PC-9 (cell line): ENCODE measurements at regions not wholly inside any gene's neighbourhood (a gene's known extent, or its start where the extent isn't known, plus 50 kb on each side); places are given as distances from the start of the nearest gene placed in this dataset.

ENCODE experiments used
- BruUV-seq: library from RNA; stranded (reverse); fragments of 400-500 nt; replicated peaks from 2 replicates; lab custom pipeline; 2021; lab: Mats Ljungman, UMichigan
- CTCF ChIA-PET: fragments of 300-600 bp; sonication (Branson Sonifier 250); formaldehyde crosslinking; loops from one replicate; lab custom pipeline; 2022; ENCODE audit warnings: antibody characterized with exemption; lab: Charles Lee
- POLR2A ChIA-PET: fragments of 300-600 bp; sonication (Branson Sonifier 250); formaldehyde crosslinking; loops from one replicate; lab custom pipeline; 2022; ENCODE audit warnings: antibody characterized with exemption; ENCODE audit not compliant: unreplicated experiment; lab: Charles Lee
- DNase-seq, 2 experiments: peaks; one replicate each; pipeline versions ENCODE4 v3.0.0 to v3.0.0-alpha.2; 2015 to 2022; ENCODE audit warnings: mixed read lengths in 1 of 2
- H2AFZ ChIP-seq: fragments of 200-600 bp; sonication (generic); 2 replicates; pipeline ENCODE4 v1.8.1; 2017; ENCODE audit warnings: antibody characterized with exemption
- H3F3A ChIP-seq: fragments of 200-600 bp; sonication (generic); 2 replicates; pipeline ENCODE4 v1.8.1; 2017; ENCODE audit warnings: antibody characterized with exemption, mild to moderate bottlenecking, low read depth; ENCODE audit not compliant: insufficient read depth
- H3K27ac ChIP-seq: fragments of 200-600 bp; sonication (generic); 2 replicates; pipeline ENCODE4 v1.6.1; 2016; ENCODE audit warnings: mixed run types
- H3K27me3 ChIP-seq: fragments of 200-600 bp; sonication (generic); 2 replicates; pipeline ENCODE4 v1.6.1; 2016; ENCODE audit warnings: low read depth, mixed run types; ENCODE audit not compliant: insufficient read depth
- H3K36me3 ChIP-seq: fragments of 200-600 bp; sonication (generic); 2 replicates; pipeline ENCODE4 v1.6.1; 2016; ENCODE audit warnings: low read depth, mixed run types
- H3K4me1 ChIP-seq: fragments of 200-600 bp; sonication (generic); replicated peaks from 2 replicates; pipeline ENCODE4 v1.6.1; 2016; ENCODE audit warnings: mixed run types; ENCODE audit not compliant: insufficient read depth
- H3K4me2 ChIP-seq: fragments of 200-600 bp; sonication (generic); 2 replicates; pipeline ENCODE4 v1.6.1; 2017; ENCODE audit warnings: mixed run types
- H3K4me3 ChIP-seq: fragments of 200-600 bp; sonication (generic); 2 replicates; pipeline ENCODE4 v1.6.1; 2016; ENCODE audit warnings: mixed run types
- H3K79me2 ChIP-seq: fragments of 200-600 bp; sonication (generic); 2 replicates; pipeline ENCODE4 v1.6.1; 2017; ENCODE audit warnings: low read depth, mixed run types
- H3K9me2 ChIP-seq: fragments of 200-600 bp; sonication (generic); 2 replicates; pipeline ENCODE4 v1.8.1; 2017; ENCODE audit warnings: mild to moderate bottlenecking; ENCODE audit not compliant: insufficient read depth
- H3K9me3 ChIP-seq: fragments of 200-600 bp; sonication (generic); 2 replicates; pipeline ENCODE4 v1.8.1; 2016; ENCODE audit warnings: low read depth; ENCODE audit not compliant: insufficient read depth
- H4K20me1 ChIP-seq: fragments of 200-600 bp; sonication (generic); 2 replicates; pipeline ENCODE4 v1.8.1; 2017; ENCODE audit not compliant: insufficient read depth
- CTCF ChIP-seq: fragments of 200-600 bp; sonication (generic); conservative IDR thresholded peaks from 2 replicates; pipeline ENCODE4 v1.6.1; 2017; ENCODE audit warnings: mixed run types, antibody characterized with exemption, mild to moderate bottlenecking, moderate library complexity
- EZH2 ChIP-seq: fragments of 200-600 bp; sonication (generic); IDR thresholded peaks from 2 replicates; pipeline ENCODE4 v1.8.0; 2017; ENCODE audit warnings: antibody characterized with exemption, low read depth
- intact Hi-C: fragments of 100-400 bp; cut with micrococcal nuclease; formaldehyde crosslinking; loops from one replicate; pipeline ENCODE4 v1.10.0; 2022; ENCODE audit not compliant: unreplicated experiment

- BruUV-seq, result no TSS peak
- no peak overlapping the region for H2AFZ ChIP-seq
- POLR2A ChIA-PET, result no interaction called here
Observed at GRCh38 chr16:64058685-64059084, 1063.2 kb downstream of the CDH11 start.

GRCh38 chr16:64051824-64052223, 1070.0 kb downstream of the CDH11 start:
- Histone ChIP-seq H3K27ac (no peak overlapping the region), H3K4me2 (no peak overlapping the region), H3K36me3 (no peaks in the 10 kb centered on the region), H4K20me1 (no peaks in the 10 kb centered on the region), H3K9me2 (no peaks in the 10 kb centered on the region), H3K9me3 (no peaks in the 10 kb centered on the region), H3K4me1 (no peaks in the 10 kb centered on the region), H3K4me3 (no peak overlapping the region), H3F3A (no peaks in the 10 kb centered on the region), H3K79me2 (no peaks in the 10 kb centered on the region), H2AFZ (no peak overlapping the region), H3K27me3 (peaks cover 4% of the 10 kb centered on the region; the same call in 1 of the 2 replicates)
- DNase-seq, result no peak
- intact Hi-C loops, result loop anchor here (2.0 kb wide), 1 partner anchor 691 kb away; no protein-coding TSS in a partner anchor
- ChIA-PET CTCF (no interaction called here), POLR2A (no interaction called here)
- TF ChIP-seq CTCF (peak; percentile 54), EZH2 (no peak)
- no TSS peak for BruUV-seq

More at GRCh38 chr16:64058685-64059084, 1063.2 kb downstream of the CDH11 start:
- H3K4me2 ChIP-seq, result no peak overlapping the region
- H3F3A ChIP-seq, result no peaks in the 10 kb centered on the region
- H3K4me3 ChIP-seq, result no peak overlapping the region
- no peak for DNase-seq
- H3K4me1 ChIP-seq, result no peaks in the 10 kb centered on the region
- no peaks in the 10 kb centered on the region for H3K9me3 ChIP-seq
- intact Hi-C loops, result no loop called here
- no peak for TF ChIP-seq EZH2
- no peak for TF ChIP-seq CTCF
- H3K79me2 ChIP-seq, result no peaks in the 10 kb centered on the region
- H3K27me3 ChIP-seq, result peaks cover 8% of the 10 kb centered on the region; the same call in 1 of the 2 replicates
- CTCF ChIA-PET, result no interaction called here
- no peaks in the 10 kb centered on the region for H3K9me2 ChIP-seq
- no peaks in the 10 kb centered on the region for H4K20me1 ChIP-seq
- H3K27ac ChIP-seq, result no peak overlapping the region
- H3K36me3 ChIP-seq, result no peaks in the 10 kb centered on the region

- intact Hi-C loops, result no loop called here
- Histone ChIP-seq H3K4me1 (no peaks in the 10 kb centered on the region), H3K9me3 (no peaks in the 10 kb centered on the region), H3K36me3 (no peaks in the 10 kb centered on the region), H3K4me2 (no peak overlapping the region), H3K79me2 (no peaks in the 10 kb centered on the region), H3F3A (no peaks in the 10 kb centered on the region), H3K27me3 (no peaks in the 10 kb centered on the region), H3K9me2 (no peaks in the 10 kb centered on the region), H3K4me3 (no peak overlapping the region), H2AFZ (no peak overlapping the region), H4K20me1 (no peaks in the 10 kb centered on the region), H3K27ac (no peak overlapping the region)
- TF ChIP-seq CTCF, result no peak
- no peak for TF ChIP-seq EZH2
- ChIA-PET POLR2A (no interaction called here), CTCF (no interaction called here)
- DNase-seq, result no peak
- no TSS peak for BruUV-seq
Observed at GRCh38 chr16:64047878-64048277, 1074.0 kb downstream of the CDH11 start.
